ENCODE measurements at regions not wholly inside any gene's neighbourhood (a gene's known extent, or its start where the extent isn't known, plus 50 kb on each side); places are given as distances from the start of the nearest gene placed in this dataset.
A peak's percentile ranks its signal among the peaks of the same experiment; 100 is the strongest.
"Not testable (repeated sequence)": the region's sequence is repeated elsewhere in the genome, so short reads cannot be mapped to it uniquely, and the experiment has no call there.

- TF ChIP-seq JUND (IDR thresholded peaks at IDR 0.05; ENCODE audit: low read depth) = no peak
- in situ Hi-C loops (cut with HindIII; ENCODE audit: low pct_unique_long_range_greater_than_20kb, low sequenced_read_pairs) = no loop called here
Observed at GRCh38 chr20:1741309-1742048, 83.9 kb upstream of the SIRPG start.

GRCh38 chr20:1737134-1737533 is 79.6 kb upstream of the SIRPG start:
- TF ChIP-seq JUND (IDR thresholded peaks at IDR 0.05; ENCODE audit: low read depth) = no peak
- in situ Hi-C loops (cut with HindIII; ENCODE audit: low pct_unique_long_range_greater_than_20kb, low sequenced_read_pairs) = no loop called here
- no peak for DNase-seq (ENCODE audit: low read depth in 1 of 2, low spot score in 1 of 2)

More at GRCh38 chr20:1741309-1742048, 83.9 kb upstream of the SIRPG start:
- no peak for DNase-seq (ENCODE audit: low read depth in 1 of 2, low spot score in 1 of 2)

GRCh38 chr20:1735417-1736089 is 78.0 kb upstream of the SIRPG start:
- in situ Hi-C loops (cut with HindIII; ENCODE audit: low pct_unique_long_range_greater_than_20kb, low sequenced_read_pairs) = no loop called here
- no peak for DNase-seq (ENCODE audit: low read depth in 1 of 2, low spot score in 1 of 2)
- TF ChIP-seq JUND (IDR thresholded peaks at IDR 0.05; ENCODE audit: low read depth) = no peak

GRCh38 chr20:1734269-1734858 is 76.8 kb upstream of the SIRPG start:
- in situ Hi-C loops (cut with HindIII; ENCODE audit: low pct_unique_long_range_greater_than_20kb, low sequenced_read_pairs) = no loop called here
- peak; percentile 13 to 45 for DNase-seq (ENCODE audit: low read depth in 1 of 2, low spot score in 1 of 2)
- no peak for TF ChIP-seq JUND (IDR thresholded peaks at IDR 0.05; ENCODE audit: low read depth)

- in situ Hi-C loops (cut with HindIII; ENCODE audit: low pct_unique_long_range_greater_than_20kb, low sequenced_read_pairs); DNase-seq (ENCODE audit: low read depth in 1 of 2, low spot score in 1 of 2): not testable (repeated sequence)
Observed at GRCh38 chr20:1731828-1732375, 74.3 kb upstream of the SIRPG start.

- DNase-seq (ENCODE audit: low read depth in 1 of 2, low spot score in 1 of 2); in situ Hi-C loops (cut with HindIII; ENCODE audit: low pct_unique_long_range_greater_than_20kb, low sequenced_read_pairs): not testable (repeated sequence)
Observed at GRCh38 chr20:1730981-1731711, 73.6 kb upstream of the SIRPG start.

- in situ Hi-C loops (cut with HindIII; ENCODE audit: low pct_unique_long_range_greater_than_20kb, low sequenced_read_pairs); DNase-seq (ENCODE audit: low read depth in 1 of 2, low spot score in 1 of 2): not testable (repeated sequence)
Observed at GRCh38 chr20:1727303-1727702, 69.7 kb upstream of the SIRPG start.

GRCh38 chr20:1724901-1725300 is 67.3 kb upstream of the SIRPG start:
- no peak for TF ChIP-seq JUND (IDR thresholded peaks at IDR 0.05; ENCODE audit: low read depth)
- in situ Hi-C loops (cut with HindIII; ENCODE audit: low pct_unique_long_range_greater_than_20kb, low sequenced_read_pairs) = no loop called here
- no peak for DNase-seq (ENCODE audit: low read depth in 1 of 2, low spot score in 1 of 2)

- in situ Hi-C loops (cut with HindIII; ENCODE audit: low pct_unique_long_range_greater_than_20kb, low sequenced_read_pairs) = no loop called here
- DNase-seq (ENCODE audit: low read depth in 1 of 2, low spot score in 1 of 2) = no peak
- TF ChIP-seq JUND (IDR thresholded peaks at IDR 0.05; ENCODE audit: low read depth) = no peak
Observed at GRCh38 chr20:1722513-1723050, 65.0 kb upstream of the SIRPG start.

GRCh38 chr20:1721687-1722512 is 64.3 kb upstream of the SIRPG start:
- no peak for TF ChIP-seq JUND (IDR thresholded peaks at IDR 0.05; ENCODE audit: low read depth)
- in situ Hi-C loops (cut with HindIII; ENCODE audit: low pct_unique_long_range_greater_than_20kb, low sequenced_read_pairs) = no loop called here
- no peak for DNase-seq (ENCODE audit: low read depth in 1 of 2, low spot score in 1 of 2)

GRCh38 chr20:1720845-1721475 is 63.4 kb upstream of the SIRPG start:
- in situ Hi-C loops (cut with HindIII; ENCODE audit: low pct_unique_long_range_greater_than_20kb, low sequenced_read_pairs) = no loop called here
- no peak for DNase-seq (ENCODE audit: low read depth in 1 of 2, low spot score in 1 of 2)
- no peak for TF ChIP-seq JUND (IDR thresholded peaks at IDR 0.05; ENCODE audit: low read depth)

Measured in T47D (cell line).